ENCODE measurements at regions not wholly inside any gene's neighbourhood (a gene's known extent, or its start where the extent isn't known, plus 50 kb on each side); places are given as distances from the start of the nearest gene placed in this dataset.

- no CpG with 5 or more reads among the region's 1 CpG for WGBS (ENCODE audit: insufficient coverage)
- no peaks in the 10 kb centered on the region for H4K20me1 ChIP-seq (ENCODE audit: insufficient read depth, low read length)
- H3K4me1 Mint-ChIP-seq = no peaks in the 10 kb centered on the region
- TF ChIP-seq CTCF (IDR thresholded peaks at IDR 0.05) = no peak
- no peaks in the 10 kb centered on the region for H3K36me3 ChIP-seq (replicated peaks in 1 of 2; ENCODE audit: control insufficient read depth in 1 of 2, insufficient read depth in 2 of 2, low read length in 2 of 2)
- no peak overlapping the region for H3K9ac ChIP-seq (ENCODE audit: insufficient read depth, low read length, poor library complexity, severe bottlenecking)
- no peaks in the 10 kb centered on the region for H3K4me1 ChIP-seq (ENCODE audit: control insufficient read depth in 1 of 2, insufficient read depth in 2 of 2, low read length in 2 of 2)
- H3K4me2 ChIP-seq (replicated peaks; ENCODE audit: extremely low read depth, low read length, poor library complexity, severe bottlenecking) = no peak overlapping the region
- peaks cover 0 to 16% (median 7%) of the 10 kb centered on the region in 7 donors for H3K9me3 Mint-ChIP-seq
- H3K27me3 Mint-ChIP-seq (ENCODE audit: low read depth in 3 of 3) = peaks cover 0 to 2% (median 0%) of the 10 kb centered on the region in 3 donors
- peaks cover 0 to 7% of the 10 kb centered on the region in 2 donors for H3K9me3 ChIP-seq (replicated peaks in 1 of 2; ENCODE audit: control insufficient read depth in 1 of 2, insufficient read depth in 1 of 2, low read length in 2 of 2)
- H3K27ac ChIP-seq (ENCODE audit: low read depth in 1 of 2, low read length in 2 of 2) = no peak overlapping the region
- no peak for DNase-seq
- no peak overlapping the region for H3K27ac Mint-ChIP-seq
- intact Hi-C loops (cut with micrococcal nuclease) = no loop called here
- no peaks in the 10 kb centered on the region for H3K79me2 ChIP-seq (ENCODE audit: insufficient read depth, low read length)
- no peak overlapping the region for H2AFZ ChIP-seq (ENCODE audit: insufficient read depth, low read depth, low read length, poor library complexity, severe bottlenecking)
- H3K4me3 Mint-ChIP-seq = no peak overlapping the region
- H3K27me3 ChIP-seq (ENCODE audit: control insufficient read depth in 2 of 2, insufficient read depth in 2 of 2, low read length in 2 of 2) = no peaks in the 10 kb centered on the region
- H3K4me3 ChIP-seq (replicated peaks in 1 of 3; ENCODE audit: low read depth in 2 of 3, low read length in 3 of 3) = no peak overlapping the region
- H3K36me3 Mint-ChIP-seq = no peaks in the 10 kb centered on the region
These were observed 139.4 kb upstream of the KLF12 start for GRCh38 chr13:74273581-74273980.

GRCh38 chr13:74272826-74273225 is 138.6 kb upstream of the KLF12 start:
- Histone ChIP-seq H3K4me2 (replicated peaks; ENCODE audit: extremely low read depth, low read length, poor library complexity, severe bottlenecking) (no peak overlapping the region), H3K27me3 (ENCODE audit: control insufficient read depth in 2 of 2, insufficient read depth in 2 of 2, low read length in 2 of 2) (no peaks in the 10 kb centered on the region), H3K27ac (ENCODE audit: low read depth in 1 of 2, low read length in 2 of 2) (no peak overlapping the region), H2AFZ (ENCODE audit: insufficient read depth, low read depth, low read length, poor library complexity, severe bottlenecking) (no peak overlapping the region), H3K4me3 (replicated peaks in 1 of 3; ENCODE audit: low read depth in 2 of 3, low read length in 3 of 3) (no peak overlapping the region), H3K79me2 (ENCODE audit: insufficient read depth, low read length) (no peaks in the 10 kb centered on the region), H3K9me3 (replicated peaks in 1 of 2; ENCODE audit: control insufficient read depth in 1 of 2, insufficient read depth in 1 of 2, low read length in 2 of 2) (peaks cover 0 to 7% of the 10 kb centered on the region in 2 donors), H4K20me1 (ENCODE audit: insufficient read depth, low read length) (no peaks in the 10 kb centered on the region), H3K9ac (ENCODE audit: insufficient read depth, low read length, poor library complexity, severe bottlenecking) (no peak overlapping the region), H3K36me3 (replicated peaks in 1 of 2; ENCODE audit: control insufficient read depth in 1 of 2, insufficient read depth in 2 of 2, low read length in 2 of 2) (no peaks in the 10 kb centered on the region), H3K4me1 (ENCODE audit: control insufficient read depth in 1 of 2, insufficient read depth in 2 of 2, low read length in 2 of 2) (no peaks in the 10 kb centered on the region)
- H3K9me3 Mint-ChIP-seq = peaks cover 0 to 14% (median 5%) of the 10 kb centered on the region in 7 donors
- no peaks in the 10 kb centered on the region for H3K36me3 Mint-ChIP-seq
- WGBS (ENCODE audit: insufficient coverage) = no CpG with 5 or more reads among the region's 1 CpG
- intact Hi-C loops (cut with micrococcal nuclease) = no loop called here
- H3K27me3 Mint-ChIP-seq (ENCODE audit: low read depth in 3 of 3) = peaks cover 0 to 2% (median 0%) of the 10 kb centered on the region in 3 donors
- H3K4me3 Mint-ChIP-seq = no peak overlapping the region
- TF ChIP-seq CTCF (IDR thresholded peaks at IDR 0.05) = no peak
- no peaks in the 10 kb centered on the region for H3K4me1 Mint-ChIP-seq
- DNase-seq = no peak
- no peak overlapping the region for H3K27ac Mint-ChIP-seq

Data from CD14-positive monocyte (primary cell).